22Rv1 (cell line): ENCODE measurements at regions not wholly inside any gene's neighbourhood (a gene's known extent, or its start where the extent isn't known, plus 50 kb on each side); places are given as distances from the start of the nearest gene placed in this dataset.

Experiments
- ZFX ChIP-seq: fragments of 450-650 bp; IDR thresholded peaks from 2 replicates; pipeline ENCODE4 v1.6.1; 2017; ENCODE audit warnings: antibody characterized with exemption, borderline replicate concordance
- TF ChIP-seq, protein P1 (sequence below): fragments of 450-650 bp; IDR thresholded peaks from 2 replicates; pipeline ENCODE4 v1.5.1; 2017; ENCODE audit warnings: mild to moderate bottlenecking

DNA sequence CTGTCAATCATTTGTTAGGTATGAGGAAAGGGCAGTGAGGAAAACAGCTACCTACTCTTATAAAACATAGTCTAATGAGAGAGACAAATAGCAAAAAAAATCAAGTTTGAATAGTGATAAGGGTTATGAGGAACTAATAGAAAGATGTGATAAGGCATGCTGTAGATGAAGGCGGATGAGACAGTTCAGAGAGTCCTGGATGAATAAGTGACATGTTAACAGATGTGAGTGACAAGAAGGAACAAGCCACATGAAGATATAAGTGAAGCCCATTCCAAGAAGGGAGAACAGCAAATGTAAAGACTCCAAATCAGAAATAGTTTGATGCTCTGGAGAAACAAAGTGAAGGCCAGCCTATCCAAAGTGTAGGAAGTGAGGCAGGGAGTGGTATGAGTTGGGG is 154.1 kb upstream of the SYT10 start:
- TF ChIP-seq, protein P1, sequence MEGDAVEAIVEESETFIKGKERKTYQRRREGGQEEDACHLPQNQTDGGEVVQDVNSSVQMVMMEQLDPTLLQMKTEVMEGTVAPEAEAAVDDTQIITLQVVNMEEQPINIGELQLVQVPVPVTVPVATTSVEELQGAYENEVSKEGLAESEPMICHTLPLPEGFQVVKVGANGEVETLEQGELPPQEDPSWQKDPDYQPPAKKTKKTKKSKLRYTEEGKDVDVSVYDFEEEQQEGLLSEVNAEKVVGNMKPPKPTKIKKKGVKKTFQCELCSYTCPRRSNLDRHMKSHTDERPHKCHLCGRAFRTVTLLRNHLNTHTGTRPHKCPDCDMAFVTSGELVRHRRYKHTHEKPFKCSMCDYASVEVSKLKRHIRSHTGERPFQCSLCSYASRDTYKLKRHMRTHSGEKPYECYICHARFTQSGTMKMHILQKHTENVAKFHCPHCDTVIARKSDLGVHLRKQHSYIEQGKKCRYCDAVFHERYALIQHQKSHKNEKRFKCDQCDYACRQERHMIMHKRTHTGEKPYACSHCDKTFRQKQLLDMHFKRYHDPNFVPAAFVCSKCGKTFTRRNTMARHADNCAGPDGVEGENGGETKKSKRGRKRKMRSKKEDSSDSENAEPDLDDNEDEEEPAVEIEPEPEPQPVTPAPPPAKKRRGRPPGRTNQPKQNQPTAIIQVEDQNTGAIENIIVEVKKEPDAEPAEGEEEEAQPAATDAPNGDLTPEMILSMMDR: no peak
- no peak for TF ChIP-seq ZFX
